ENCODE measurements at regions not wholly inside any gene's neighbourhood (a gene's known extent, or its start where the extent isn't known, plus 50 kb on each side); places are given as distances from the start of the nearest gene placed in this dataset.

DNA sequence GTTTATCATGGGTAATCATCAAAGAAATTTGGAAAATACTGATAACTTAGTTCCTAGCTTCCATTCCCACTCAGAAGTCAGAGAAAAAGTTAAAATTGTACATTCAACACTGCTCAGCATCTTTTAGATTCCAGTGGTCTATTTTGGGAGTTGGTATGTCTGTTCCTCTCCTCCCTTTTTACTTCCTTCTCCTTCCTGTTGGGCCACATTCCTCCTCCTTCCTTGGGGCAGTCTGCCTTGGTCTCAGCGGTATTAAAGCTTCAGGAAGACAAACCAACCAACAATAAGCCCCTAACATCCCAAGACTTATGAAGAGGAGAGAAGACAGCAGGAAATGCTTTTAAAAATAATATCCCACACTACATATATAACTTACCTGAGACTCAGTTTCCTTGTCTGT, 49.9 kb upstream of the SSBP2 start:
- no peak overlapping the region for H3K27ac ChIP-seq (ENCODE audit: low read depth, low read length)
- 33 to 79% (median 38%) methylated on average over 1 of the region's 1 CpG for WGBS, 3 donors
